Panc1 (cell line): ENCODE measurements at regions not wholly inside any gene's neighbourhood (a gene's known extent, or its start where the extent isn't known, plus 50 kb on each side); places are given as distances from the start of the nearest gene placed in this dataset.

ENCODE experiments used
- ATAC-seq: fragments of 200-7000 bp; cut with Tn5 transposase; 2 replicates; pipeline ENCODE4 v1.9.1; 2020; ENCODE audit warnings: mild to moderate bottlenecking, moderate library complexity
- BruUV-seq: library from RNA; stranded (reverse); fragments of 400-500 nt; replicated peaks from 2 replicates; lab custom pipeline; 2021; lab: Mats Ljungman, UMichigan
- CTCF ChIA-PET: fragments of 300-600 bp; sonication (Branson Sonifier 250); formaldehyde crosslinking; loops from one replicate; lab custom pipeline; 2022; ENCODE audit warnings: antibody characterized with exemption; lab: Charles Lee
- POLR2A ChIA-PET: fragments of 300-600 bp; sonication (Branson Sonifier 250); formaldehyde crosslinking; loops from one replicate; lab custom pipeline; 2022; ENCODE audit warnings: antibody characterized with exemption; lab: Charles Lee
- DNase-seq: peaks from one replicate; pipeline ENCODE4 v3.0.0-alpha.2; 2010; ENCODE audit warnings: low read depth, low spot score
- H3K27ac ChIP-seq: 2 replicates; pipeline ENCODE4 v1.5.1; 2011; ENCODE audit warnings: mild to moderate bottlenecking, low read length, inconsistent platforms
- H3K27me3 ChIP-seq: fragments of 200-500 bp; sonication (Bioruptor generic); 2 replicates; pipeline ENCODE4 v1.6.0; 2014; ENCODE audit warnings: low read length, inconsistent platforms; ENCODE audit not compliant: control insufficient read depth, insufficient read depth
- H3K36me3 ChIP-seq: fragments of 200-500 bp; sonication (Bioruptor generic); 2 replicates; pipeline ENCODE4 v1.5.1; 2014; ENCODE audit warnings: inconsistent platforms, mild to moderate bottlenecking, low read length, moderate library complexity; ENCODE audit not compliant: control insufficient read depth, insufficient read depth
- H3K4me1 ChIP-seq: 2 replicates; pipeline ENCODE4 v1.5.1; 2011; ENCODE audit warnings: inconsistent platforms, mild to moderate bottlenecking, low read length, moderate library complexity; ENCODE audit not compliant: control insufficient read depth, insufficient read depth
- H3K4me3 ChIP-seq, 2 experiments: 2 replicates each; pipeline ENCODE4 v1.5.1; 2011 to 2012; ENCODE audit warnings: low read depth in 2 of 2, low read length in 2 of 2, mild to moderate bottlenecking in 2 of 2, inconsistent platforms in 1 of 2, moderate library complexity in 1 of 2
- H3K9me3 ChIP-seq: fragments of 200-500 bp; sonication (Bioruptor generic); 2 replicates; pipeline ENCODE4 v1.5.1; 2014; ENCODE audit warnings: low read depth, mild to moderate bottlenecking, inconsistent platforms, low read length, moderate library complexity; ENCODE audit not compliant: control insufficient read depth, insufficient read depth
- CTCF ChIP-seq: fragments of 450-650 bp; IDR thresholded peaks from 2 replicates; pipeline ENCODE4 v1.5.1; 2017; ENCODE audit warnings: mild to moderate bottlenecking
- POLR2AphosphoS5 ChIP-seq: IDR thresholded peaks from 2 replicates; pipeline ENCODE4 v1.6.1; 2012; ENCODE audit warnings: mild to moderate bottlenecking, low read depth, low read length, moderate library complexity
- REST ChIP-seq, 2 experiments: IDR thresholded peaks; 2 replicates each; pipeline ENCODE4 v1.6.1; 2011 to 2012; ENCODE audit warnings: low read depth in 2 of 2, control low read depth in 1 of 2, low read length in 1 of 2, mild to moderate bottlenecking in 1 of 2, moderate library complexity in 1 of 2; ENCODE audit not compliant: insufficient read depth in 1 of 2
- SIN3A ChIP-seq: IDR thresholded peaks from 2 replicates; pipeline ENCODE4 v1.6.1; 2012; ENCODE audit warnings: low read depth, mild to moderate bottlenecking, low read length, moderate library complexity, borderline replicate concordance; ENCODE audit not compliant: insufficient read depth
- TCF7L2 ChIP-seq: IDR thresholded peaks from 2 replicates; pipeline ENCODE4 v1.6.1; 2011; ENCODE audit warnings: mild to moderate bottlenecking, low read depth, low read length, inconsistent platforms
- in situ Hi-C: cut with HindIII; loops from 2 replicates; pipeline ENCODE4 v1.10.0; 2016; ENCODE audit warnings: low sequenced_read_pairs, low pct_unique_long_range_greater_than_20kb
- intact Hi-C: fragments of 100-400 bp; cut with micrococcal nuclease; formaldehyde crosslinking; loops from one replicate; pipeline ENCODE4 v1.10.0; 2022; ENCODE audit not compliant: unreplicated experiment

GRCh38 chr21:24110846-24111245, 1496.4 kb downstream of the MRPL39 start:
- no peaks in the 10 kb centered on the region for H3K4me1 ChIP-seq
- no TSS peak for BruUV-seq
- ChIA-PET CTCF (no interaction called here), POLR2A (no interaction called here)
- DNase-seq: no peak
- no peak for TF ChIP-seq POLR2AphosphoS5
- no peak for TF ChIP-seq TCF7L2
- no peak for TF ChIP-seq SIN3A
- TF ChIP-seq CTCF: no peak
- TF ChIP-seq REST (IDR thresholded peaks at IDR 0.05; ENCODE audit: insufficient read depth in 1 of 2, low read depth in 2 of 2, low read length in 1 of 2): no peak
- H3K36me3 ChIP-seq: no peaks in the 10 kb centered on the region
- H3K27me3 ChIP-seq: no peaks in the 10 kb centered on the region
- ATAC-seq: no peak
- no peak overlapping the region for H3K4me3 ChIP-seq
- in situ Hi-C loops: no loop called here
- H3K27ac ChIP-seq: no peak overlapping the region
- intact Hi-C loops: no loop called here
- H3K9me3 ChIP-seq: no peaks in the 10 kb centered on the region

GRCh38 chr21:24097181-24097580, 1510.1 kb downstream of the MRPL39 start:
- Histone ChIP-seq H3K27ac (no peak overlapping the region), H3K36me3 (no peaks in the 10 kb centered on the region), H3K27me3 (no peaks in the 10 kb centered on the region), H3K4me1 (no peaks in the 10 kb centered on the region), H3K4me3 (no peak overlapping the region), H3K9me3 (no peaks in the 10 kb centered on the region)
- intact Hi-C loops: no loop called here
- no peak for DNase-seq
- ChIA-PET CTCF (no interaction called here), POLR2A (no interaction called here)
- ATAC-seq: no peak
- BruUV-seq: no TSS peak
- in situ Hi-C loops: no loop called here
- TF ChIP-seq TCF7L2 (no peak), REST (IDR thresholded peaks at IDR 0.05; ENCODE audit: insufficient read depth in 1 of 2, low read depth in 2 of 2, low read length in 1 of 2) (no peak), SIN3A (no peak), CTCF (no peak), POLR2AphosphoS5 (no peak)
